ENCODE measurements at regions not wholly inside any gene's neighbourhood (a gene's known extent, or its start where the extent isn't known, plus 50 kb on each side); places are given as distances from the start of the nearest gene placed in this dataset.

- TF ChIP-seq REST (IDR thresholded peaks at IDR 0.05; ENCODE audit: insufficient replicate concordance, low read depth) (no peak), POLR2AphosphoS5 (IDR thresholded peaks at IDR 0.05; ENCODE audit: low read depth) (no peak), SPI1 (IDR thresholded peaks at IDR 0.05; ENCODE audit: borderline replicate concordance, low read depth) (no peak), GABPA (IDR thresholded peaks at IDR 0.05; ENCODE audit: low read depth) (no peak), CTCF (IDR thresholded peaks at IDR 0.05; ENCODE audit: insufficient read depth, low read length) (no peak)
- H3K27me3 ChIP-seq (ENCODE audit: insufficient read depth, poor library complexity, severe bottlenecking) = no peaks in the 10 kb centered on the region
- no peak overlapping the region for H3K27ac ChIP-seq (replicated peaks)
Measured at GRCh38 chr9:118252027-118252426, 547.8 kb downstream of the TLR4 start.

GRCh38 chr9:118262191-118262590 lies 558.0 kb downstream of the TLR4 start:
- Histone ChIP-seq H3K27me3 (ENCODE audit: insufficient read depth, poor library complexity, severe bottlenecking) (no peaks in the 10 kb centered on the region), H3K4me3 (replicated peaks; ENCODE audit: insufficient read depth, low read length) (no peak overlapping the region), H3K27ac (replicated peaks) (no peak overlapping the region)
- TF ChIP-seq POLR2AphosphoS5 (IDR thresholded peaks at IDR 0.05; ENCODE audit: low read depth) (no peak), GABPA (IDR thresholded peaks at IDR 0.05; ENCODE audit: low read depth) (no peak), REST (IDR thresholded peaks at IDR 0.05; ENCODE audit: insufficient replicate concordance, low read depth) (no peak), SPI1 (IDR thresholded peaks at IDR 0.05; ENCODE audit: borderline replicate concordance, low read depth) (no peak), CTCF (IDR thresholded peaks at IDR 0.05; ENCODE audit: insufficient read depth, low read length) (no peak)
- DNase-seq (ENCODE audit: low read depth in 1 of 2, low spot score in 1 of 2) = no peak

More at GRCh38 chr9:118252027-118252426, 547.8 kb downstream of the TLR4 start:
- DNase-seq (ENCODE audit: low read depth in 1 of 2, low spot score in 1 of 2) = no peak
- no peak overlapping the region for H3K4me3 ChIP-seq (replicated peaks; ENCODE audit: insufficient read depth, low read length)

GRCh38 chr9:118263949-118264348 lies 559.7 kb downstream of the TLR4 start:
- Histone ChIP-seq H3K27ac (replicated peaks) (no peak overlapping the region), H3K4me3 (replicated peaks; ENCODE audit: insufficient read depth, low read length) (no peak overlapping the region), H3K27me3 (ENCODE audit: insufficient read depth, poor library complexity, severe bottlenecking) (no peaks in the 10 kb centered on the region)
- DNase-seq (ENCODE audit: low read depth in 1 of 2, low spot score in 1 of 2) = no peak
- no peak for TF ChIP-seq POLR2AphosphoS5 (IDR thresholded peaks at IDR 0.05; ENCODE audit: low read depth)
- no peak for TF ChIP-seq GABPA (IDR thresholded peaks at IDR 0.05; ENCODE audit: low read depth)
- no peak for TF ChIP-seq CTCF (IDR thresholded peaks at IDR 0.05; ENCODE audit: insufficient read depth, low read length)
- no peak for TF ChIP-seq REST (IDR thresholded peaks at IDR 0.05; ENCODE audit: insufficient replicate concordance, low read depth)
- TF ChIP-seq SPI1 (IDR thresholded peaks at IDR 0.05; ENCODE audit: borderline replicate concordance, low read depth) = no peak

All from HL-60 (cell line).